Tibial artery (tissue), 4 donors: ENCODE measurements at regions not wholly inside any gene's neighbourhood (a gene's known extent, or its start where the extent isn't known, plus 50 kb on each side); places are given as distances from the start of the nearest gene placed in this dataset.

ENCODE experiments used
- DNase-seq, 2 donors: peaks; one replicate each; pipeline ENCODE4 v3.0.0-alpha.2; 2019
- H3K27ac ChIP-seq, 2 donors: fragments of 200-600 bp; sonication (generic) in 1 of 2; 1 replicate in 1 of 2; 2 replicates in 1 of 2; pipeline ENCODE4 v1.5.1; 2018 to 2019; ENCODE audit warnings: mild to moderate bottlenecking in 1 of 2
- H3K27me3 ChIP-seq, 2 donors: fragments of 200-600 bp; sonication (generic) in 1 of 2; one replicate each; pipeline versions ENCODE4 v1.5.1 to v1.6.0; 2016 to 2019
- H3K36me3 ChIP-seq, 3 donors: fragments of 200-600 bp; sonication (generic) in 2 of 3; one replicate each; pipeline ENCODE4 v1.5.1; 2016 to 2019; ENCODE audit warnings: mild to moderate bottlenecking in 2 of 3
- H3K4me1 ChIP-seq, 4 donors: fragments of 200-600 bp; sonication (generic) in 2 of 4; 1 replicate in 3 of 4; 2 replicates in 1 of 4; pipeline ENCODE4 v1.5.1; 2016 to 2019
- H3K4me3 ChIP-seq, 2 donors: fragments of 200-600 bp; sonication (generic) in 1 of 2; 1 replicate in 1 of 2; 2 replicates in 1 of 2; pipeline ENCODE4 v1.5.1; 2018 to 2019; ENCODE audit warnings: mild to moderate bottlenecking in 2 of 2
- H3K9me3 ChIP-seq, 3 donors: fragments of 200-600 bp; sonication (generic) in 1 of 3; one replicate each; pipeline ENCODE4 v1.5.1; 2016 to 2019
- intact Hi-C: fragments of 100-400 bp; cut with DNase I; formaldehyde crosslinking; loops from one replicate; pipeline ENCODE4 v1.15.0; 2023; ENCODE audit warnings: low total_unique reads
- TF ChIP-seq, protein P1 (sequence below), 2 experiments: fragments of 200-600 bp in 1 of 2; fragments of 450-650 bp in 1 of 2; IDR thresholded peaks; one replicate each; pipeline ENCODE4 v1.5.1; 2017 to 2019; ENCODE audit warnings: antibody characterized with exemption in 2 of 2, mild to moderate bottlenecking in 1 of 2, moderate library complexity in 1 of 2

DNA sequence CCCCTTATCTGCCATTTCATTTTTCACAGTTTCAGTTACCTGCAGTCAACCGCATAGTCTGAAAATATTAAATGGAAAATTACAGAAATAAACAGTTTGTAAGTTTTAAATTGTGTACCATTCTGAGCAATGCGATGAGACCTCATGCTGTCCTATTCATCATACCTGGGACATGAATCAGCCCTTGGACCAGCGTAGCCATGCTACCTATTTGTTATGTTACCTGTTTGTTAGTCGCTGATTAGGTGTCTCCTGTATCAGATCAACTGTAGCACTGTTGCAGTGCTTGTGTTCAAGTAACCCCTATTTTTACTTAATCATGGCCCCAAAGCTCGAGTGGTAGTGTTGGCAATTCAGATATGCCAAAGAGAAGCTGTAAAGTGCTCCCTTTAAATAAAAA lies 492.2 kb upstream of the AADAT start:
- Histone ChIP-seq H3K4me3 (no peak overlapping the region), H3K27ac (no peak overlapping the region), H3K36me3 (no peaks in the 10 kb centered on the region), H3K9me3 (no peaks in the 10 kb centered on the region), H3K27me3 (no peaks in the 10 kb centered on the region), H3K4me1 (no peaks in the 10 kb centered on the region)
- intact Hi-C loops = no loop called here
- DNase-seq = no peak
- TF ChIP-seq, protein P1, sequence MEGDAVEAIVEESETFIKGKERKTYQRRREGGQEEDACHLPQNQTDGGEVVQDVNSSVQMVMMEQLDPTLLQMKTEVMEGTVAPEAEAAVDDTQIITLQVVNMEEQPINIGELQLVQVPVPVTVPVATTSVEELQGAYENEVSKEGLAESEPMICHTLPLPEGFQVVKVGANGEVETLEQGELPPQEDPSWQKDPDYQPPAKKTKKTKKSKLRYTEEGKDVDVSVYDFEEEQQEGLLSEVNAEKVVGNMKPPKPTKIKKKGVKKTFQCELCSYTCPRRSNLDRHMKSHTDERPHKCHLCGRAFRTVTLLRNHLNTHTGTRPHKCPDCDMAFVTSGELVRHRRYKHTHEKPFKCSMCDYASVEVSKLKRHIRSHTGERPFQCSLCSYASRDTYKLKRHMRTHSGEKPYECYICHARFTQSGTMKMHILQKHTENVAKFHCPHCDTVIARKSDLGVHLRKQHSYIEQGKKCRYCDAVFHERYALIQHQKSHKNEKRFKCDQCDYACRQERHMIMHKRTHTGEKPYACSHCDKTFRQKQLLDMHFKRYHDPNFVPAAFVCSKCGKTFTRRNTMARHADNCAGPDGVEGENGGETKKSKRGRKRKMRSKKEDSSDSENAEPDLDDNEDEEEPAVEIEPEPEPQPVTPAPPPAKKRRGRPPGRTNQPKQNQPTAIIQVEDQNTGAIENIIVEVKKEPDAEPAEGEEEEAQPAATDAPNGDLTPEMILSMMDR (IDR thresholded peaks at IDR 0.05) = no peak

- TF ChIP-seq, protein P1 (IDR thresholded peaks at IDR 0.05) = no peak
- Histone ChIP-seq H3K4me3 (no peak overlapping the region), H3K27ac (no peak overlapping the region), H3K4me1 (no peaks in the 10 kb centered on the region), H3K9me3 (no peaks in the 10 kb centered on the region), H3K36me3 (no peaks in the 10 kb centered on the region), H3K27me3 (no peaks in the 10 kb centered on the region)
- DNase-seq = no peak
- intact Hi-C loops = no loop called here
These were observed 491.6 kb upstream of the AADAT start for GRCh38 chr4:170581322-170581721.

GRCh38 chr4:170580651-170581050 lies 490.9 kb upstream of the AADAT start:
- TF ChIP-seq, protein P1 (IDR thresholded peaks at IDR 0.05) = no peak
- DNase-seq = no peak
- intact Hi-C loops = no loop called here
- Histone ChIP-seq H3K36me3 (no peaks in the 10 kb centered on the region), H3K4me1 (no peaks in the 10 kb centered on the region), H3K9me3 (no peaks in the 10 kb centered on the region), H3K27ac (no peak overlapping the region), H3K4me3 (no peak overlapping the region), H3K27me3 (no peaks in the 10 kb centered on the region)

DNA sequence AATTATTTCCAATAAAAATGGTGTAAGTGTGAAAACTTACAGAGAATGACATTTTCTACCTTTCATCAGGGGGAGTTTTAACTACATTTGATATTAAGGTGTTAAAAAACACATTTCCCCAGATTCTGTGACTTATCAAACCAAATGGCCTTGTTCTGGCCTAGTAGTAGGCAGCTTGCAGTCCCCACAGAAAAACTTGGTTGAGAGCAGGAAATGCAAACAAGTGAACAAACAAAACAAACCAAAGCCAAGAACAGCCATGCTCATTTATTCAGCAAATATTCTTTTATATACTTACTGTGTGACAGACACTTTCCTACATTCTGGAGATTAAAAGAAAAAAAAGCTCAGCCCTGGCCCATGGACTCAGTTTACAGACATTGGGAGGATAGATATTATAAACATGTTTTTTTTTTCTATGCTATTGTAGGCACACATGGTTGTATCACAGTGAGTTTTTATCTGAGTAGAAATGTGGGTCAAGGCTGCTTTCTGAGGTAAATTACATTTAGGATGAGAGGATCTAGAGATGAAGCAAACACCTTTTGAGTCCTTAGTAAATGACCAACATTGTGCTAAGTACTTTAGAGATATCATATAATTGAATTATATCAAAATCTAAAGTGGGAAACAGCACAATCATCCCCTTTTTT lies 449.2 kb upstream of the AADAT start:
- no peaks in the 10 kb centered on the region for H3K9me3 ChIP-seq
- intact Hi-C loops = no loop called here
- DNase-seq = no peak
- no peaks in the 10 kb centered on the region for H3K27me3 ChIP-seq
- H3K4me3 ChIP-seq = no peak overlapping the region
- no peaks in the 10 kb centered on the region for H3K36me3 ChIP-seq
- no peaks in the 10 kb centered on the region for H3K4me1 ChIP-seq
- TF ChIP-seq, protein P1 (IDR thresholded peaks at IDR 0.05) = no peak
- no peak overlapping the region for H3K27ac ChIP-seq

- TF ChIP-seq, protein P1 (IDR thresholded peaks at IDR 0.05) = no peak
- no peaks in the 10 kb centered on the region for H3K36me3 ChIP-seq
- intact Hi-C loops = no loop called here
- no peaks in the 10 kb centered on the region for H3K9me3 ChIP-seq
- H3K27me3 ChIP-seq = no peaks in the 10 kb centered on the region
- H3K4me1 ChIP-seq = no peaks in the 10 kb centered on the region
- no peak overlapping the region for H3K27ac ChIP-seq
- DNase-seq = no peak
- H3K4me3 ChIP-seq = no peak overlapping the region
These were observed 440.3 kb upstream of the AADAT start for GRCh38 chr4:170529748-170530722.
